Testis (tissue), 2 donors: ENCODE measurements at regions not wholly inside any gene's neighbourhood (a gene's known extent, or its start where the extent isn't known, plus 50 kb on each side); places are given as distances from the start of the nearest gene placed in this dataset.

Source experiments
- DNase-seq: peaks from one replicate; pipeline ENCODE4 v3.0.0-alpha.2; 2019
- H3K27ac ChIP-seq, 2 donors: fragments of 200-600 bp; sonication (generic); one replicate each; pipeline ENCODE4 v1.5.1; 2019
- H3K27me3 ChIP-seq: fragments of 200-600 bp; sonication (generic); one replicate; pipeline ENCODE4 v1.5.1; 2019
- H3K36me3 ChIP-seq: fragments of 200-600 bp; sonication (generic); one replicate; pipeline ENCODE4 v1.5.1; 2017; ENCODE audit warnings: low read depth; ENCODE audit errors: missing control alignments
- H3K4me1 ChIP-seq: fragments of 200-600 bp; sonication (generic); one replicate; pipeline ENCODE4 v1.5.1; 2019
- H3K4me3 ChIP-seq, 2 donors: fragments of 200-600 bp; sonication (generic); one replicate each; pipeline ENCODE4 v1.5.1; 2017 to 2019
- H3K9me3 ChIP-seq: fragments of 200-600 bp; sonication (generic); one replicate; pipeline ENCODE4 v1.5.1; 2017
- CTCF ChIP-seq, 3 experiments: fragments of 450-650 bp in 2 of 3; fragments of 200-600 bp in 1 of 3; sonication (generic) in 1 of 3; IDR thresholded peaks; one replicate each; pipeline ENCODE4 v1.5.1; 2016 to 2019; ENCODE audit warnings: antibody characterized with exemption in 3 of 3, mild to moderate bottlenecking in 2 of 3, moderate library complexity in 1 of 3
- POLR2A ChIP-seq: fragments of 450-650 bp; IDR thresholded peaks from one replicate; pipeline ENCODE4 v1.6.1; 2017; ENCODE audit warnings: antibody characterized with exemption, mild to moderate bottlenecking, moderate library complexity
- WGBS, 2 donors: methylation state at CpG; one replicate each; pipeline ENCODE4 v1.1.5; 2018; 5-methylcytosine and 5-hydroxymethylcytosine counted together
- intact Hi-C: fragments of 100-400 bp; cut with DNase I; formaldehyde crosslinking; loops from one replicate; pipeline ENCODE4 v1.15.1; 2023; ENCODE audit warnings: low total_unique reads

GRCh38 chr1:59139396-59139795 is 157.5 kb upstream of the FGGY start:
- Histone ChIP-seq H3K9me3 (no peaks in the 10 kb centered on the region), H3K36me3 (no peaks in the 10 kb centered on the region), H3K4me1 (peaks cover 21% of the 10 kb centered on the region), H3K27ac (no peak overlapping the region), H3K4me3 (no peak overlapping the region), H3K27me3 (no peaks in the 10 kb centered on the region)
- 95 to 100% methylated on average over 2 of the region's 2 CpGs for WGBS, 2 donors
- TF ChIP-seq CTCF (IDR thresholded peaks at IDR 0.05) (no peak), POLR2A (no peak)
- intact Hi-C loops: no loop called here
- no peak for DNase-seq

- TF ChIP-seq POLR2A (no peak), CTCF (IDR thresholded peaks at IDR 0.05) (no peak)
- Histone ChIP-seq H3K27me3 (no peaks in the 10 kb centered on the region), H3K9me3 (no peaks in the 10 kb centered on the region), H3K36me3 (no peaks in the 10 kb centered on the region), H3K27ac (no peak overlapping the region), H3K4me3 (no peak overlapping the region), H3K4me1 (peaks cover 21% of the 10 kb centered on the region)
- no peak for DNase-seq
- WGBS, 2 donors: 83 to 88% methylated on average over 3 to 4 of the region's 4 CpGs
- intact Hi-C loops: no loop called here
These were observed 155.5 kb upstream of the FGGY start for GRCh38 chr1:59141267-59141863.

GRCh38 chr1:59142311-59143132 is 154.4 kb upstream of the FGGY start:
- Histone ChIP-seq H3K27ac (no peak overlapping the region), H3K4me1 (peaks cover 16% of the 10 kb centered on the region), H3K9me3 (no peaks in the 10 kb centered on the region), H3K27me3 (no peaks in the 10 kb centered on the region), H3K4me3 (no peak overlapping the region), H3K36me3 (no peaks in the 10 kb centered on the region)
- DNase-seq: no peak
- 78 to 82% methylated on average over 9 of the region's 9 CpGs for WGBS, 2 donors
- intact Hi-C loops: no loop called here
- no peak for TF ChIP-seq POLR2A
- no peak for TF ChIP-seq CTCF (IDR thresholded peaks at IDR 0.05)

- intact Hi-C loops: no loop called here
- H3K27me3 ChIP-seq: no peaks in the 10 kb centered on the region
- 41 to 61% methylated on average over 2 of the region's 2 CpGs for WGBS, 2 donors
- H3K4me3 ChIP-seq: no peak overlapping the region
- DNase-seq: no peak
- no peaks in the 10 kb centered on the region for H3K9me3 ChIP-seq
- no peaks in the 10 kb centered on the region for H3K36me3 ChIP-seq
- TF ChIP-seq CTCF (IDR thresholded peaks at IDR 0.05) (no peak), POLR2A (no peak)
- H3K27ac ChIP-seq: no peak overlapping the region
- H3K4me1 ChIP-seq: peaks cover 10% of the 10 kb centered on the region
These were observed 153.8 kb upstream of the FGGY start for GRCh38 chr1:59143133-59143487.

GRCh38 chr1:59143811-59144210 is 153.1 kb upstream of the FGGY start:
- no peak overlapping the region for H3K27ac ChIP-seq
- WGBS, 2 donors: 63 to 77% methylated on average over 2 of the region's 2 CpGs

More at GRCh38 chr1:59143811-59144210, 153.1 kb upstream of the FGGY start:
- peaks cover 3% of the 10 kb centered on the region for H3K4me1 ChIP-seq
- no peak for DNase-seq
- TF ChIP-seq CTCF (IDR thresholded peaks at IDR 0.05) (no peak), POLR2A (no peak)
- H3K27me3 ChIP-seq: no peaks in the 10 kb centered on the region
- no peaks in the 10 kb centered on the region for H3K36me3 ChIP-seq
- intact Hi-C loops: no loop called here
- no peak overlapping the region for H3K4me3 ChIP-seq
- no peaks in the 10 kb centered on the region for H3K9me3 ChIP-seq
